ENCODE measurements at regions not wholly inside any gene's neighbourhood (a gene's known extent, or its start where the extent isn't known, plus 50 kb on each side); places are given as distances from the start of the nearest gene placed in this dataset.

- Histone ChIP-seq H3K27ac (ENCODE audit: low read depth, low read length, poor library complexity, severe bottlenecking) (no peak overlapping the region), H3K79me2 (ENCODE audit: insufficient read depth, low read length) (no peaks in the 10 kb centered on the region), H4K20me1 (ENCODE audit: insufficient read depth, low read length) (no peaks in the 10 kb centered on the region), H3K27me3 (ENCODE audit: insufficient read depth, low read length) (no peaks in the 10 kb centered on the region), H3K9ac (ENCODE audit: low read length) (no peak overlapping the region), H3F3A (ENCODE audit: insufficient read depth, low read length) (no peaks in the 10 kb centered on the region), H3K9me2 (ENCODE audit: low read depth, low read length) (no peaks in the 10 kb centered on the region), H2AFZ (ENCODE audit: low read length) (no peak overlapping the region), H3K4me2 (ENCODE audit: low read length) (no peak overlapping the region), H3K4me3 (ENCODE audit: low read depth, low read length, poor library complexity, severe bottlenecking) (no peak overlapping the region), H3K9me3 (ENCODE audit: low read length) (no peaks in the 10 kb centered on the region), H3K36me3 (ENCODE audit: insufficient read depth, low read length) (no peaks in the 10 kb centered on the region), H3K4me1 (ENCODE audit: insufficient read depth, low read length, severe bottlenecking) (no peaks in the 10 kb centered on the region)
- no peak for TF ChIP-seq EZH2 (IDR thresholded peaks at IDR 0.05; ENCODE audit: borderline replicate concordance, low read length)
- TF ChIP-seq, protein P1, sequence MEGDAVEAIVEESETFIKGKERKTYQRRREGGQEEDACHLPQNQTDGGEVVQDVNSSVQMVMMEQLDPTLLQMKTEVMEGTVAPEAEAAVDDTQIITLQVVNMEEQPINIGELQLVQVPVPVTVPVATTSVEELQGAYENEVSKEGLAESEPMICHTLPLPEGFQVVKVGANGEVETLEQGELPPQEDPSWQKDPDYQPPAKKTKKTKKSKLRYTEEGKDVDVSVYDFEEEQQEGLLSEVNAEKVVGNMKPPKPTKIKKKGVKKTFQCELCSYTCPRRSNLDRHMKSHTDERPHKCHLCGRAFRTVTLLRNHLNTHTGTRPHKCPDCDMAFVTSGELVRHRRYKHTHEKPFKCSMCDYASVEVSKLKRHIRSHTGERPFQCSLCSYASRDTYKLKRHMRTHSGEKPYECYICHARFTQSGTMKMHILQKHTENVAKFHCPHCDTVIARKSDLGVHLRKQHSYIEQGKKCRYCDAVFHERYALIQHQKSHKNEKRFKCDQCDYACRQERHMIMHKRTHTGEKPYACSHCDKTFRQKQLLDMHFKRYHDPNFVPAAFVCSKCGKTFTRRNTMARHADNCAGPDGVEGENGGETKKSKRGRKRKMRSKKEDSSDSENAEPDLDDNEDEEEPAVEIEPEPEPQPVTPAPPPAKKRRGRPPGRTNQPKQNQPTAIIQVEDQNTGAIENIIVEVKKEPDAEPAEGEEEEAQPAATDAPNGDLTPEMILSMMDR (IDR thresholded peaks at IDR 0.05; ENCODE audit: low read length), result no peak
Measured at GRCh38 chr1:219759095-219759494, 146.2 kb upstream of the ZC3H11B start.

- Histone ChIP-seq H3K27me3 (ENCODE audit: insufficient read depth, low read length) (no peaks in the 10 kb centered on the region), H2AFZ (ENCODE audit: low read length) (no peak overlapping the region), H3K9me3 (ENCODE audit: low read length) (no peaks in the 10 kb centered on the region), H3K4me3 (ENCODE audit: low read depth, low read length, poor library complexity, severe bottlenecking) (no peak overlapping the region), H3K9ac (ENCODE audit: low read length) (no peak overlapping the region), H4K20me1 (ENCODE audit: insufficient read depth, low read length) (no peaks in the 10 kb centered on the region), H3K4me1 (ENCODE audit: insufficient read depth, low read length, severe bottlenecking) (no peaks in the 10 kb centered on the region), H3K79me2 (ENCODE audit: insufficient read depth, low read length) (no peaks in the 10 kb centered on the region), H3K27ac (ENCODE audit: low read depth, low read length, poor library complexity, severe bottlenecking) (no peak overlapping the region), H3K9me2 (ENCODE audit: low read depth, low read length) (no peaks in the 10 kb centered on the region), H3K4me2 (ENCODE audit: low read length) (no peak overlapping the region), H3K36me3 (ENCODE audit: insufficient read depth, low read length) (no peaks in the 10 kb centered on the region), H3F3A (ENCODE audit: insufficient read depth, low read length) (no peaks in the 10 kb centered on the region)
- TF ChIP-seq EZH2 (IDR thresholded peaks at IDR 0.05; ENCODE audit: borderline replicate concordance, low read length), result no peak
- TF ChIP-seq, protein P1 (IDR thresholded peaks at IDR 0.05; ENCODE audit: low read length), result no peak
Measured at GRCh38 chr1:219757890-219758289, 145.0 kb upstream of the ZC3H11B start.

DNA sequence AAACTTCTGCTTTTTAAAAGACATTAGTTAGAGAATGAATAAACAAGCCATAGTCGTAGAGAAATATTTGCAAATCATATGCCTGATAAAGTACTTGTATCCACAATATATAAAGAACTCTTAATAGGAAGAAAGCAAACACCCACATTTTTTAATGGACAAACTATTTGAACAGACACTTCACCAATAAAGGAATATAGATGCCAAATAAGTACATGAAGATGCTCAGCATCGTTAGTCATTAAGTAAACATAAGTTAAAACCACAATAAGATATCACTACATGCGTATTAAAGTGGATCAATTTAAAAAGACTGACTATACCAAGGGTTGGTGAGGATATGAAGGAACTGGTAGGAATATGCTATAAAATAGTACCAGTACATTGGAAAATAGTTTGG lies 142.3 kb upstream of the ZC3H11B start:
- Histone ChIP-seq H3K9me3 (ENCODE audit: low read length) (no peaks in the 10 kb centered on the region), H3K4me2 (ENCODE audit: low read length) (no peak overlapping the region), H3K9ac (ENCODE audit: low read length) (no peak overlapping the region), H4K20me1 (ENCODE audit: insufficient read depth, low read length) (no peaks in the 10 kb centered on the region), H3K79me2 (ENCODE audit: insufficient read depth, low read length) (no peaks in the 10 kb centered on the region), H3F3A (ENCODE audit: insufficient read depth, low read length) (no peaks in the 10 kb centered on the region), H3K27ac (ENCODE audit: low read depth, low read length, poor library complexity, severe bottlenecking) (no peak overlapping the region), H3K9me2 (ENCODE audit: low read depth, low read length) (no peaks in the 10 kb centered on the region), H3K27me3 (ENCODE audit: insufficient read depth, low read length) (no peaks in the 10 kb centered on the region), H2AFZ (ENCODE audit: low read length) (no peak overlapping the region), H3K4me3 (ENCODE audit: low read depth, low read length, poor library complexity, severe bottlenecking) (no peak overlapping the region), H3K36me3 (ENCODE audit: insufficient read depth, low read length) (no peaks in the 10 kb centered on the region), H3K4me1 (ENCODE audit: insufficient read depth, low read length, severe bottlenecking) (no peaks in the 10 kb centered on the region)
- TF ChIP-seq EZH2 (IDR thresholded peaks at IDR 0.05; ENCODE audit: borderline replicate concordance, low read length), result no peak
- TF ChIP-seq, protein P1 (IDR thresholded peaks at IDR 0.05; ENCODE audit: low read length), result no peak

Data from OCI-LY1 (cell line).